ENCODE measurements at regions not wholly inside any gene's neighbourhood (a gene's known extent, or its start where the extent isn't known, plus 50 kb on each side); places are given as distances from the start of the nearest gene placed in this dataset.

DNA sequence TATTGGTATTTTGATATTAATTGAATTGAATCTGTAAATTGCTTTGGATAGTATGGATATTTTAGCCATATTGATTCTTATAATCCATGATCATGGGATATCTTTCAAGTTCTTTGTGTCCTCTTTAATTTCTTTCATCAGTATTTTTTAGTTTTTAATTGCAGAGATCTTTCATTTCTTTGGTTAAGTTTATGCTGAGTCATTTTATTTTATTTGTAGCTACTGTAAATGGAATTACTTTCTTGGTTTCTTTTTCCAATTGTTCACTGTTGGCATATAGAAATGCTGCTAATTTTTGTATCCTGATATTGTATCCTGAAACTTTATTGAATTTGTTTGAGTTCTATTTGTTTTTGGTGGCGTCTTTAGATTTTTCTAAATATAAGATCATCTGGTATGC is 79.5 kb upstream of the DSEL start:
- ChIA-PET POLR2A (no interaction called here), CTCF (no interaction called here)
- no peak overlapping the region for H3K4me3 ChIP-seq (ENCODE audit: control insufficient read depth in 1 of 7, extremely low read depth in 1 of 7, insufficient read depth in 4 of 7, low read depth in 2 of 7, low read length in 6 of 7)
- H3K36me3 ChIP-seq (ENCODE audit: control insufficient read depth in 4 of 4, insufficient read depth in 4 of 4, low read length in 3 of 4) = no peaks in the 10 kb centered on the region
- DNase-seq = no peak
- H3K4me1 ChIP-seq (ENCODE audit: control extremely low read depth in 1 of 4, control insufficient read depth in 4 of 4, insufficient read depth in 4 of 4, low read length in 3 of 4) = no peaks in the 10 kb centered on the region
- H3K27me3 ChIP-seq (replicated peaks in 2 of 5; ENCODE audit: control insufficient read depth in 4 of 5, insufficient read depth in 5 of 5, low read length in 4 of 5) = no peaks in the 10 kb centered on the region
- peaks cover 0 to 1% (median 0%) of the 10 kb centered on the region in 5 experiments for H3K9me3 ChIP-seq (ENCODE audit: control extremely low read depth in 1 of 5, control insufficient read depth in 4 of 5, insufficient read depth in 2 of 5, low read depth in 1 of 5, low read length in 4 of 5)
- WGBS (ENCODE audit: insufficient coverage) = no CpG with 5 or more reads among the region's 1 CpG
- no peak overlapping the region for H3K27ac ChIP-seq (ENCODE audit: insufficient read depth in 1 of 2, low read depth in 1 of 2, low read length in 2 of 2, poor library complexity in 1 of 2, severe bottlenecking in 2 of 2)

DNA sequence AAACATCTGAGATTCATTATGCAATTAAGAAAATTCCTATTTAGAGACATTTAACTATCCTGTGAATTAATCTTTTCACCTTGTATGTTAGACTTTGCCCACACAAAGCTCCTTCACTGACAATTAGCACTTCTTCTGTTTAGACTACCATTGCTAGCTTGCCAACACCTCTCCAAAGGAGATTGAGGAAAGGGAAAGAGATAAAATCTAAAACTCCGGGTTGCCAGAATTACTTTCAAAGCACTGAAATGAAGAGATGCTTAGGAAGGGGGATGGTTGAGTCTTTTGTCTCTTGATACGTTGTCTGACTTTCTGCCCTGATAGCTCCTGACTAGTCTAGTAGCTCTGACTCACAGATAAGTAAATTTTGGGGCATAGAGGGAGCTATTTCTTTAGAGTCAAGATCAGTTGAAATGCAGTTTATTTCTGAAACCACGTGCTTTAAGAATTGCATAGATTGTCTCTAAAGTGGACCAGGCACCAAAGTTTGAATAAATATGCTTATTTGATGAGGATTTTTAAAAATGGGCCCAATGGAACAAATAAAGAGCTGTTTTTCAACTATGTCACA is 74.1 kb upstream of the DSEL start:
- H3K27ac ChIP-seq (ENCODE audit: insufficient read depth in 1 of 2, low read depth in 1 of 2, low read length in 2 of 2, poor library complexity in 1 of 2, severe bottlenecking in 2 of 2) = no peak overlapping the region
- H3K4me1 ChIP-seq (ENCODE audit: control extremely low read depth in 1 of 4, control insufficient read depth in 4 of 4, insufficient read depth in 4 of 4, low read length in 3 of 4) = no peaks in the 10 kb centered on the region
- DNase-seq = no peak
- no peak overlapping the region for H3K4me3 ChIP-seq (ENCODE audit: control insufficient read depth in 1 of 7, extremely low read depth in 1 of 7, insufficient read depth in 4 of 7, low read depth in 2 of 7, low read length in 6 of 7)
- no peaks in the 10 kb centered on the region for H3K36me3 ChIP-seq (ENCODE audit: control insufficient read depth in 4 of 4, insufficient read depth in 4 of 4, low read length in 3 of 4)
- H3K27me3 ChIP-seq (replicated peaks in 2 of 5; ENCODE audit: control insufficient read depth in 4 of 5, insufficient read depth in 5 of 5, low read length in 4 of 5) = no peaks in the 10 kb centered on the region
- POLR2A ChIA-PET = no interaction called here
- WGBS (ENCODE audit: insufficient coverage) = 34% methylated on average over 3 of the region's 3 CpGs
- CTCF ChIA-PET = no interaction called here
- H3K9me3 ChIP-seq (ENCODE audit: control extremely low read depth in 1 of 5, control insufficient read depth in 4 of 5, insufficient read depth in 2 of 5, low read depth in 1 of 5, low read length in 4 of 5) = no peaks in the 10 kb centered on the region

DNA sequence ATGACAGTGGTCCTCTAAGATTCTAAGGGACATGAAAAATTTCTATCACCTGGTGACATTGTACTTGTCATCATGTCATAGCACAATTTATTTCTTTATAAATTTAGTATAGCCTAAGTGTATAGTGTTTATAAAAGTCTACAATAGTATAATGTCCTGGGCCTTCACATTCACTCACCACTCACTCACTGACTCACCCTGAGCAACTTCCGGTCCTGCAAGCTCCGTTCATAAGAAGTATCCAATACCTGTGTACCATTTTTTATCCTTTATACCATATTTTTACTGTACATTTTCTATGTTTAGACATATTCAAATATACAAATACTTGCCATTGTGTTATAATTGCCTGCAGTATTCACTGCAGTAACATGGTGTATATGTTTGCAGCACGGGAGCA is 72.8 kb upstream of the DSEL start:
- H3K4me3 ChIP-seq (ENCODE audit: control insufficient read depth in 1 of 7, extremely low read depth in 1 of 7, insufficient read depth in 4 of 7, low read depth in 2 of 7, low read length in 6 of 7) = no peak overlapping the region
- H3K4me1 ChIP-seq (ENCODE audit: control extremely low read depth in 1 of 4, control insufficient read depth in 4 of 4, insufficient read depth in 4 of 4, low read length in 3 of 4) = no peaks in the 10 kb centered on the region
- H3K27me3 ChIP-seq (replicated peaks in 2 of 5; ENCODE audit: control insufficient read depth in 4 of 5, insufficient read depth in 5 of 5, low read length in 4 of 5) = no peaks in the 10 kb centered on the region
- H3K36me3 ChIP-seq (ENCODE audit: control insufficient read depth in 4 of 4, insufficient read depth in 4 of 4, low read length in 3 of 4) = no peaks in the 10 kb centered on the region
- 90% methylated on average over 2 of the region's 3 CpGs for WGBS (ENCODE audit: insufficient coverage)
- DNase-seq = no peak
- H3K27ac ChIP-seq (ENCODE audit: insufficient read depth in 1 of 2, low read depth in 1 of 2, low read length in 2 of 2, poor library complexity in 1 of 2, severe bottlenecking in 2 of 2) = no peak overlapping the region
- no peaks in the 10 kb centered on the region for H3K9me3 ChIP-seq (ENCODE audit: control extremely low read depth in 1 of 5, control insufficient read depth in 4 of 5, insufficient read depth in 2 of 5, low read depth in 1 of 5, low read length in 4 of 5)
- CTCF ChIA-PET = no interaction called here
- POLR2A ChIA-PET = no interaction called here

DNA sequence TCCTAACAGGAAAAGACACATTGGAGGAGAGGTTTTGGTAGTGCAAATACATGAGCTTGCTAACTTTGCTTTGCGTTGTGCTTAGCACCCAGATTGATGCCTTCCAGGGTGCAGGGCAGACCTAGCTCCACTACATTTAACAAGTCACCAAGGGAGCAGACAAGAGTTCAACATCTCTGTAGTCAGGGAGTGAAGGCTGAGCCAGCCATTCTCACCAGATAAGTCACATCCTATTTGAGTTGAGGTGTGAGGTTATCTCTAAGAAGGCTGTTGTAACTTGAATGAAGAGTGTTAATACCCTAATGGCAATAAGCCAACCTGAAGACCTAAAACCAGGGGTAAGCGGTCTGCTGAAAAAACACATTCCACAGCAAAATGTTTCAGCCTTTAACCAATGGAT is 69.6 kb upstream of the DSEL start:
- Histone ChIP-seq H3K36me3 (ENCODE audit: control insufficient read depth in 4 of 4, insufficient read depth in 4 of 4, low read length in 3 of 4) (no peaks in the 10 kb centered on the region), H3K4me1 (ENCODE audit: control extremely low read depth in 1 of 4, control insufficient read depth in 4 of 4, insufficient read depth in 4 of 4, low read length in 3 of 4) (no peaks in the 10 kb centered on the region), H3K4me3 (ENCODE audit: control insufficient read depth in 1 of 7, extremely low read depth in 1 of 7, insufficient read depth in 4 of 7, low read depth in 2 of 7, low read length in 6 of 7) (no peak overlapping the region), H3K27me3 (replicated peaks in 2 of 5; ENCODE audit: control insufficient read depth in 4 of 5, insufficient read depth in 5 of 5, low read length in 4 of 5) (peaks cover 0 to 8% (median 0%) of the 10 kb centered on the region in 5 experiments), H3K9me3 (ENCODE audit: control extremely low read depth in 1 of 5, control insufficient read depth in 4 of 5, insufficient read depth in 2 of 5, low read depth in 1 of 5, low read length in 4 of 5) (no peaks in the 10 kb centered on the region), H3K27ac (ENCODE audit: insufficient read depth in 1 of 2, low read depth in 1 of 2, low read length in 2 of 2, poor library complexity in 1 of 2, severe bottlenecking in 2 of 2) (no peak overlapping the region)
- no CpG with 5 or more reads among the region's 2 CpGs for WGBS (ENCODE audit: insufficient coverage)
- CTCF ChIA-PET = no interaction called here
- POLR2A ChIA-PET = no interaction called here
- no peak for DNase-seq

DNA sequence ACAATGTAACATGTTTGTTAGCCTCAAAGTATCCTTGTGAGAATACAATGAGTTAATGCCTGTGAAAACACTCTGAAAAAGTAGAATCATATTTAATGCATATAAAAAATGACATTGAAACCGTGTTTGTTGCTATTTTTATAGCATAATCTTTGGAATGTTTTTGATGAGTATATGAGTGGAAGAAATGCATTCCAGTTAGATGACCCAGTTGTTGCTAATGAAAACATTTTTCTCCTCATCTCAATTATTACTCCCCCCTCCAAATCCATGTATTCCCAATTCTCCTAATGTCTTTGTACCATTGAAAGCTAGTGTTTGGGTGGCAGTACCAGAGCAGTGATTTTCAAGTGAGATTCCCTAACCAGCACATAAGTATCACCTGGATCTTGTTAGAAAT is 67.1 kb upstream of the DSEL start:
- CTCF ChIA-PET = no interaction called here
- no peaks in the 10 kb centered on the region for H3K36me3 ChIP-seq (ENCODE audit: control insufficient read depth in 4 of 4, insufficient read depth in 4 of 4, low read length in 3 of 4)

DNA sequence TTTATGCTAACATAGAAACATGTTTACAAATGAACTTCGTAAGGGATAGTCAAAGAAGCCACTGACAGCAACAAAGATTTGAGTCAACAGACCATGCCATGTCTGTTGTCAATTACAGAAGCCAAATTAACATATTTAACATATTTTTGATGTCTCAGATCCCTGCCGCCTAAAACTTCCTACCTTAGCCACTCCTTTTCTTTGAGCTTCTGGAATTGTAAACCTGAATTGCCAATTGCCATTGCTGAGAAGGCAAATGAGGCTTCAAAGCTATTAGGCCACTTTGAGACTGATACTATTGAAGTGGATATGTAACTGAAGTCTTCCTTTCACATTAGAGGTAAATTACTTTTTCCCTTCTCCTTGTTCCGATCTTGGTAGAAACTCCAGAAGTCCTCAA is 66.0 kb upstream of the DSEL start:
- no peaks in the 10 kb centered on the region for H3K4me1 ChIP-seq (ENCODE audit: control extremely low read depth in 1 of 4, control insufficient read depth in 4 of 4, insufficient read depth in 4 of 4, low read length in 3 of 4)
- H3K27ac ChIP-seq (ENCODE audit: insufficient read depth in 1 of 2, low read depth in 1 of 2, low read length in 2 of 2, poor library complexity in 1 of 2, severe bottlenecking in 2 of 2) = no peak overlapping the region
- WGBS (ENCODE audit: insufficient coverage) = 31% methylated on average over 3 of the region's 3 CpGs
- H3K36me3 ChIP-seq (ENCODE audit: control insufficient read depth in 4 of 4, insufficient read depth in 4 of 4, low read length in 3 of 4) = no peaks in the 10 kb centered on the region
- DNase-seq = no peak
- no peak overlapping the region for H3K4me3 ChIP-seq (ENCODE audit: control insufficient read depth in 1 of 7, extremely low read depth in 1 of 7, insufficient read depth in 4 of 7, low read depth in 2 of 7, low read length in 6 of 7)
- H3K9me3 ChIP-seq (ENCODE audit: control extremely low read depth in 1 of 5, control insufficient read depth in 4 of 5, insufficient read depth in 2 of 5, low read depth in 1 of 5, low read length in 4 of 5) = no peaks in the 10 kb centered on the region
- CTCF ChIA-PET = no interaction called here
- H3K27me3 ChIP-seq (replicated peaks in 2 of 5; ENCODE audit: control insufficient read depth in 4 of 5, insufficient read depth in 5 of 5, low read length in 4 of 5) = peaks cover 0 to 8% (median 0%) of the 10 kb centered on the region in 5 experiments
- POLR2A ChIA-PET = no interaction called here

More for the DNA sequence above, 67.1 kb upstream of the DSEL start:
- Histone ChIP-seq H3K27me3 (replicated peaks in 2 of 5; ENCODE audit: control insufficient read depth in 4 of 5, insufficient read depth in 5 of 5, low read length in 4 of 5) (peaks cover 0 to 8% (median 0%) of the 10 kb centered on the region in 5 experiments), H3K4me1 (ENCODE audit: control extremely low read depth in 1 of 4, control insufficient read depth in 4 of 4, insufficient read depth in 4 of 4, low read length in 3 of 4) (no peaks in the 10 kb centered on the region), H3K27ac (ENCODE audit: insufficient read depth in 1 of 2, low read depth in 1 of 2, low read length in 2 of 2, poor library complexity in 1 of 2, severe bottlenecking in 2 of 2) (no peak overlapping the region), H3K4me3 (ENCODE audit: control insufficient read depth in 1 of 7, extremely low read depth in 1 of 7, insufficient read depth in 4 of 7, low read depth in 2 of 7, low read length in 6 of 7) (no peak overlapping the region), H3K9me3 (ENCODE audit: control extremely low read depth in 1 of 5, control insufficient read depth in 4 of 5, insufficient read depth in 2 of 5, low read depth in 1 of 5, low read length in 4 of 5) (no peaks in the 10 kb centered on the region)
- no peak for DNase-seq
- POLR2A ChIA-PET = no interaction called here
- WGBS (ENCODE audit: insufficient coverage) = no CpG with 5 or more reads among the region's 1 CpG

DNA sequence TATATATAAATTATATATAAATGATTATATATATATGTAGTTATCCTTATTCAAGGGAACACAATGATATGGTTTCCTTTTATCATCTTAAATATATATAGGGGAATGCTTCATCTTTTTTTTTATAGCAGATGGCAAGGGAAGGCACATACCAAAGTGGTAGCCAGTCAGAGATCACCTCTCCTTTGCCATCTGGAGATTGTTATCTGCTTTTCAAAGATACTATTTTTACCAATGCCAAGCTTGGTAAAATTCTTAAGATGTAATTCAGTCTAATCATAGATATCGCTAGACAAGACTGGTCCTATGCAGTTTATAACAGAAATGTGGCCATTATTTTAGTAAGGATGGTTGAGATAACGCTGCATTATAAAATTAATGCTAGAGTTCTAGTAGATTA is 64.7 kb upstream of the DSEL start:
- WGBS (ENCODE audit: insufficient coverage) = 100% methylated on average over 1 of the region's 2 CpGs
- Histone ChIP-seq H3K36me3 (ENCODE audit: control insufficient read depth in 4 of 4, insufficient read depth in 4 of 4, low read length in 3 of 4) (no peaks in the 10 kb centered on the region), H3K27me3 (replicated peaks in 2 of 5; ENCODE audit: control insufficient read depth in 4 of 5, insufficient read depth in 5 of 5, low read length in 4 of 5) (peaks cover 0 to 8% (median 0%) of the 10 kb centered on the region in 5 experiments), H3K4me3 (ENCODE audit: control insufficient read depth in 1 of 7, extremely low read depth in 1 of 7, insufficient read depth in 4 of 7, low read depth in 2 of 7, low read length in 6 of 7) (no peak overlapping the region), H3K27ac (ENCODE audit: insufficient read depth in 1 of 2, low read depth in 1 of 2, low read length in 2 of 2, poor library complexity in 1 of 2, severe bottlenecking in 2 of 2) (no peak overlapping the region), H3K9me3 (ENCODE audit: control extremely low read depth in 1 of 5, control insufficient read depth in 4 of 5, insufficient read depth in 2 of 5, low read depth in 1 of 5, low read length in 4 of 5) (no peaks in the 10 kb centered on the region), H3K4me1 (ENCODE audit: control extremely low read depth in 1 of 4, control insufficient read depth in 4 of 4, insufficient read depth in 4 of 4, low read length in 3 of 4) (no peaks in the 10 kb centered on the region)
- ChIA-PET CTCF (no interaction called here), POLR2A (no interaction called here)
- no peak for DNase-seq
